ENCODE measurements at regions not wholly inside any gene's neighbourhood (a gene's known extent, or its start where the extent isn't known, plus 50 kb on each side); places are given as distances from the start of the nearest gene placed in this dataset.

DNA sequence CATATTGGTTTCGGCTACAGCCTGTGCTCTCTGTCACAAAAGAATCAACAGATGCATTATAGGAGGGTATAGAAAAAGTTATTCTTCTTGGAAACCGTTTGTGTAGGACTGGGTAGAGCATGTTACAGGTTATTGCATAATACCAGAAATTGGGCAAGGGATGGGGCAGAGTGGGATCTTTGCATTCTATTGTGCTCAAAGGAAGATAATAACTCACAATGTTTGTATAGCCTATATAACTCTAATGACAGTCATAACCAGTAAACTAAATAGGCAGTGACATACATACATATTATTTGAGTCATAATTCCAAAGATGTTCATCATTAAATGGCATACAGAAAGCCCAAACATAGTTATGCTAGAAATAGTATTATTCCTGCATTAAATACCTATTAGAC is 179.7 kb downstream of the XPNPEP1 start:
- TF ChIP-seq, protein P1, sequence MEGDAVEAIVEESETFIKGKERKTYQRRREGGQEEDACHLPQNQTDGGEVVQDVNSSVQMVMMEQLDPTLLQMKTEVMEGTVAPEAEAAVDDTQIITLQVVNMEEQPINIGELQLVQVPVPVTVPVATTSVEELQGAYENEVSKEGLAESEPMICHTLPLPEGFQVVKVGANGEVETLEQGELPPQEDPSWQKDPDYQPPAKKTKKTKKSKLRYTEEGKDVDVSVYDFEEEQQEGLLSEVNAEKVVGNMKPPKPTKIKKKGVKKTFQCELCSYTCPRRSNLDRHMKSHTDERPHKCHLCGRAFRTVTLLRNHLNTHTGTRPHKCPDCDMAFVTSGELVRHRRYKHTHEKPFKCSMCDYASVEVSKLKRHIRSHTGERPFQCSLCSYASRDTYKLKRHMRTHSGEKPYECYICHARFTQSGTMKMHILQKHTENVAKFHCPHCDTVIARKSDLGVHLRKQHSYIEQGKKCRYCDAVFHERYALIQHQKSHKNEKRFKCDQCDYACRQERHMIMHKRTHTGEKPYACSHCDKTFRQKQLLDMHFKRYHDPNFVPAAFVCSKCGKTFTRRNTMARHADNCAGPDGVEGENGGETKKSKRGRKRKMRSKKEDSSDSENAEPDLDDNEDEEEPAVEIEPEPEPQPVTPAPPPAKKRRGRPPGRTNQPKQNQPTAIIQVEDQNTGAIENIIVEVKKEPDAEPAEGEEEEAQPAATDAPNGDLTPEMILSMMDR (conservative IDR thresholded peaks at IDR 0.05), result no peak
- TF ChIP-seq EZH2 (IDR thresholded peaks at IDR 0.05; ENCODE audit: low read depth), result no peak

Data from PC-9 (cell line).